Left kidney (tissue), 1 donor: ENCODE measurements at regions not wholly inside any gene's neighbourhood (a gene's known extent, or its start where the extent isn't known, plus 50 kb on each side); places are given as distances from the start of the nearest gene placed in this dataset.
"Not testable (repeated sequence)": the region's sequence is repeated elsewhere in the genome, so short reads cannot be mapped to it uniquely, and the experiment has no call there.

ENCODE experiments used
- DNase-seq: peaks from one replicate; pipeline ENCODE4 v3.0.0-alpha.2; 2013

GRCh38 chr5:143908959-143909358, 97.0 kb downstream of the HMHB1 start:
- no peak for DNase-seq

GRCh38 chr5:143913008-143913752, 101.2 kb downstream of the HMHB1 start:
- DNase-seq, result no peak

- peak; percentile 7 for DNase-seq
These were observed 102.8 kb downstream of the HMHB1 start for GRCh38 chr5:143914756-143915155.

- DNase-seq, result no peak
These were observed 104.5 kb downstream of the HMHB1 start for GRCh38 chr5:143916451-143916850.

GRCh38 chr5:143918961-143919360, 107.0 kb downstream of the HMHB1 start:
- no peak for DNase-seq

GRCh38 chr5:143920772-143921171, 108.8 kb downstream of the HMHB1 start:
- no peak for DNase-seq

GRCh38 chr5:143921525-143922311, 109.8 kb downstream of the HMHB1 start:
- no peak for DNase-seq

- no peak for DNase-seq
These were observed 110.8 kb downstream of the HMHB1 start for GRCh38 chr5:143922718-143923117.

GRCh38 chr5:143923634-143924266, 111.8 kb downstream of the HMHB1 start:
- DNase-seq, result no peak

- DNase-seq, result no peak
These were observed 112.5 kb downstream of the HMHB1 start for GRCh38 chr5:143924311-143924978.

- DNase-seq, result not testable (repeated sequence)
These were observed 113.0 kb downstream of the HMHB1 start for GRCh38 chr5:143924979-143925325.

GRCh38 chr5:143929486-143929885, 117.5 kb downstream of the HMHB1 start:
- no peak for DNase-seq

- no peak for DNase-seq
These were observed 118.6 kb downstream of the HMHB1 start for GRCh38 chr5:143930561-143930960.

GRCh38 chr5:143931476-143931875, 119.5 kb downstream of the HMHB1 start:
- no peak for DNase-seq

GRCh38 chr5:143931986-143932385, 120.0 kb downstream of the HMHB1 start:
- no peak for DNase-seq

GRCh38 chr5:143932584-143932983, 120.6 kb downstream of the HMHB1 start:
- DNase-seq, result no peak

GRCh38 chr5:143933451-143933850, 121.5 kb downstream of the HMHB1 start:
- no peak for DNase-seq

GRCh38 chr5:143934821-143935220, 122.9 kb downstream of the HMHB1 start:
- no peak for DNase-seq

- DNase-seq, result no peak
These were observed 126.3 kb downstream of the HMHB1 start for GRCh38 chr5:143938230-143938629.

GRCh38 chr5:143946837-143947236, 134.9 kb downstream of the HMHB1 start:
- no peak for DNase-seq

- DNase-seq, result no peak
These were observed 135.4 kb downstream of the HMHB1 start for GRCh38 chr5:143947313-143947712.

- DNase-seq, result no peak
These were observed 140.8 kb downstream of the HMHB1 start for GRCh38 chr5:143952809-143953208.

- no peak for DNase-seq
These were observed 141.9 kb downstream of the HMHB1 start for GRCh38 chr5:143953851-143954250.
